Hematopoietic multipotent progenitor cell (in vitro differentiated cells): ENCODE measurements at regions not wholly inside any gene's neighbourhood (a gene's known extent, or its start where the extent isn't known, plus 50 kb on each side); places are given as distances from the start of the nearest gene placed in this dataset.

ENCODE experiments used
- DNase-seq, 3 donors: peaks; one replicate each; pipeline ENCODE4 v3.0.0-alpha.2; 2011 to 2015; ENCODE audit warnings: low read depth in 2 of 3, low spot score in 2 of 3

- no peak for DNase-seq
These were observed 2550.2 kb downstream of the PCDH7 start for GRCh38 chr4:33270403-33270802.

DNA sequence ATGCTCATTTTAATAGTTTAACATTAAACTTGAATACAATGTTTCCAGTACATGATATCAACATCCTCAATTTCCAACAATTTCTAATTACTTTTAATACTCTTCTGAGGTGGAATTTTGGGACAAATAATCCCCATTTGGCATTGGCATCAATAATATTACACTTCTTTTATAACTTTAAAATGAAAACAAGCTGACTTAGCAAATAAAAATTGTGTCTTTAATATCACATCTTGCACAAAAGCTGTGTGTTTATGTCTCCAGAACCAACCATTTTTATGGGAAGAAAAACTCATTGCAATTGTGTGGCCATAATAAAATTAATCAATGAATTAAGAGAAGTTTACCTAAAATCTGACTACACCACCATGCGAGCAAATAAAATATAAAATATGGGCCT, 2552.6 kb downstream of the PCDH7 start:
- DNase-seq, result no peak

DNA sequence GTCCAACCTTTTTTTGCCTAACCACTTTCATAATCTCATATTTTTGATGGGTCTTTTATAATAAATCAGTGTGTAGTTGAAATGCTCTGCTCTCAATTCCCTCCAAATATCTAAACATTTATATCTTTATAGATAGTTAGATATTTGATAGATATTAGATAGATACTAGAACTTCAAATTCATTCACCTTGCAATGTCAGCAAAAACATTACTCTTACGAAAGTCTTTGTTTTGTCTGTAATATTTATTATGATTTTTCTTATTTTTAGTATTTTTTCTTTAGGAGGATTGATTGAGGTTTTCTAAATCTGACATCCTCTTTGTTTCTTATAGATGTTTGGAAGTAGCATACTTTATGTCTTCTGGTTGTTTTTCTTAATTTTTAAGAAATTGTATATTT, 2563.6 kb downstream of the PCDH7 start:
- DNase-seq, result no peak

DNA sequence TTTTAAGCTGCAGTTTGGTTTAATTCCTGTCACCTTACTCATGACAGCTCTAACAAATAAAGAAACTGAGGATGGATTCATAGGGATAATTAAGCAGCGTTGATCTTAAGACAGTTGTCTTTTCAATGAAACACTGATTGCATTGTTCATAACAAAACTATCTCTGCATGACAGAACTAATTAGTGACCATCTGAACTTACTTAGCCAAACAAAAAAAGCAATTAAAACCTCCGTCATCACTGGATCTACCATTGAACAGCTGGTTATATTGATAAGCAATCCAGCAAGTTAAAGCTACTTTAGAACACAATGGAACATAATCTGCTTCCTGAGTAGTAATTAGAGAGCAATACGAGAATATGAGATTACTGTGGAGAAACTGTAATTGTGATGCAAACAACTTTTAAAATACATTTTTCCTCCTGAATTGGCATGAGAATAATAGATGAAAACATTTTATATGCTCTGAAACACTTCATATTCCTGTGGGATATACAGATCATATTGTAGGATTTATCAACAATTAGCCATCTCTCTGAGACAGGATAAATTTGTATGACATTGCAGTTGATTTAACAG, 2576.8 kb downstream of the PCDH7 start:
- DNase-seq, result no peak

DNA sequence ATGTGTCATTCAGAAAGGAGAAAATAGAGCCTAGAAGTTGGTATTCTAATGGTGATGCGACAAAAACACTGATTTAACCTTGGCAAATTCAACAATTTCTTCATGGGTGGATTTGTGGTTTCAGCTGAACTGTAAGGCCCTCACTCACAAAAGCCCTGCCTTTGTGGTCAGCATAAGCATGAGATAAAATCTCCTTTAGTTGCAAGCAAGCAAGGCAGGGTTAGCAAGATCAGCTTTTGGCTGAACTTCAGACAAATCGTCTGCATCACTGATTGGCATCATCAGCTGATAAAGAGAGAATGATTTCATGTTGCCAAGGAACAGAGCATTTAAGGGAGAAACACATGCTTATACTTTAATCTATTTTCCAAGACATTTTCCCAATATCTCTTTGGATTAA, 2582.2 kb downstream of the PCDH7 start:
- no peak for DNase-seq

- DNase-seq, result no peak
These were observed 2586.0 kb downstream of the PCDH7 start for GRCh38 chr4:33306131-33306530.

- DNase-seq, result no peak
These were observed 2595.9 kb downstream of the PCDH7 start for GRCh38 chr4:33316033-33316432.

DNA sequence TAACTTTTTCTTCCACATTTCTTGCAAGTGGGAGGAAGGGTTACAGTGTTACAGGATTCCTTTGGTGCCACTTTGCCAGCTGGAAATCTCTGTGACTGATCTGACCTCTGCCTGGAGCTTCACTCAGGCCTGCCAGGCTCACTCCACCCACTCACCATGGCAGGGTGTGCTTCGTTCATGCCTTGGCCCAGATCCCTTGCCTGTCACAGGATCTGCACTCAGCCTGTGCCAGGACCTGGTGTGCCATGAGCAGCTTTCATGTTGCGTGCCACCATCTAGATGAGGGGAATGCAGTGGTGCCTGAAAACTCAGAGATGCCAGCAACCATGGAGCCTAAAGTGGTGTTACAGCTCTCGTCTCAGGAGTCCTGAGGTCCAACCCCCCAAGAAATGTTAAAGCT, 2596.4 kb downstream of the PCDH7 start:
- DNase-seq, result no peak

- no peak for DNase-seq
These were observed 2603.2 kb downstream of the PCDH7 start for GRCh38 chr4:33323393-33323792.

GRCh38 chr4:33334416-33334815, 2614.2 kb downstream of the PCDH7 start:
- DNase-seq, result no peak

GRCh38 chr4:33339762-33340161, 2619.6 kb downstream of the PCDH7 start:
- DNase-seq, result no peak

- no peak for DNase-seq
These were observed 2620.0 kb downstream of the PCDH7 start for GRCh38 chr4:33340168-33340567.

DNA sequence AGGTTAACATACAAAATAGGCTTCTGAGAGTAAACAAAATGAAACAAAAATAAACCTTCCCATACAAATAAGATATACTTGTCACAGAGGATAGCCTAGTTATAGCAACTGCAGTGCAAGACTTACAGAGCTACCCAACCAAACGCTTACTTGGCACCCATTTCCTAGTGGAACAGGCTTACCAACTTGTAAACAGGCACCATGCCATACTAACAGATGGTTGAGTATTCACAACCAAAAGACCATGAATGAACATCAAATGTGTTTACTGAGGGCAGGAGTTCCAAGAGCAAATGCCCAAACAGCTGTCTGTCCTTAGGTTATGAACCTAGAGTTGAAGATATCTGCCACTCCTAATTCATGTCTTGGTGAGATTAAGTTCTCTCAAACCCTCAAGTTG, 2629.2 kb downstream of the PCDH7 start:
- DNase-seq, result no peak

- DNase-seq, result no peak
These were observed 2637.0 kb downstream of the PCDH7 start for GRCh38 chr4:33357121-33357520.

DNA sequence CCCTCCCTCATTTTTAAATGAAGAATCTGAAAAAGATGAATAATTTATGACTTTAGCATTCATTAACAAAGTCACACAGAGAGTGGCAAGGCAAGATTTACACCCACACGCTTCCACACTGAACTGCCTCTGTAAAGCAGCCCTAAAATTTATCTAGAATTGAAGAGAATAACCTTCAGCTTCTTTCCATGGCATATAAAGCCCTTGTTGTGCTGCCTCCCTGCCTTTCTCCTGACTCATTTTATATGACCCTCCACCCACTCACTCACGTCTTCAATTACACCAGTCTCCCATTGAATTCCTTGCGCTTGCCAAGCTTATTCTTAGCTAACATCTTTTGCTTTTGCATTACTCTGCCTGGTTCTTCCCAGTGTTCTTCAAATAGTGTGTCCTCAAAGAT, 2649.3 kb downstream of the PCDH7 start:
- DNase-seq, result no peak

DNA sequence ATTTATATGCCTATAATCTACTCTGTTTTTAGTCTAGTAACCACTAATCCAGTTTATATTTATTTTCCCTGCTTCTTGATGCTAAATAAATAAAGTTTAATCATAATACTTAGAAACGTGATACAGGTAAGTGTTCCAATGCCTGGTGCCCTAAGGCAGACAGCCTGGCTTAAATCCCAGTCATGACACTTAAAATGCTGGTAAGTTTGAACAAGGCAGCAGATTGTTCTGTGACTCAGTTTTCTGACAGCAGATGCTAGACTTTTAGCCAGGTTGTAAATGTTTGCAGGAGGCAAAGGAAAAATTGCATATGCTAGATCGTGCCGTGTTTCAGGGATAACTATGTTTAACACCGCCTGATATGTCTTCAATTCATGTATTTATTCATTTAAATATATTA, 2661.6 kb downstream of the PCDH7 start:
- DNase-seq, result no peak

DNA sequence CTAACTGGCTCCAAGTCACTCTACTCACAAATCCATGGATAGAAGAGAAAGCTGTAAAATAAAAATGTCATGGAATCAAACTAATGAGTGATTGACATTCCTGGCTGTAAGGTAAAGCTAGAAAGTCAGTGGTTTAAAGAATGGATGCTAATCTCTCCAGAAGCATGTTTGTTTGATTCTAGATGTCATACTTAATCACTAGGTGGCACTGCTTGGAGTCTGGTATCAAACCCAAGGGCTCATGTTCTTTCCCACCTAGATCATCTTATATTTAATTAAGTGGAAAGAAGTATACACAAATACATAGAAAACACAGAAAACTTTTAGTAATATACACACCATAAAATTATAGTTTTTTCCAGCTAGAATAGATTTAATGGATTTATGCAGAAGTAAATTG, 2666.6 kb downstream of the PCDH7 start:
- no peak for DNase-seq

DNA sequence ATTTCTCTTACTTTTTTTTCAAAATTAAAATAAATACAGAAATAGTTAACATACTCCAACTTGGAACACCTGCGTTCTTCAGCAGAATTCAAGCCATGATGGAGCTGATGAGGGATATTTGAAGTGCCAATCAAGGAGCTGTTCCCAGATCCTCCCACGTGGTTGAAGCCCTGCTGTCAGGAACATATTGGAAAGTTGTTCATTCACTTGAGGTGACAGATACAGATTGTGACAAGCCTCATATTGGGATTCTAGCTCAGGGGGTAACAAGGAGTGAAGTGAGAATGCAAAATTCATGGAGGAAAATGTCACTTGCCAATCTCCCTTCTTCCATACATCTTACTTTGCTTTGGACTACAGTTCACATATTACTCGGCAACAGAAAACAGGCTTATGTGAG, 2670.8 kb downstream of the PCDH7 start:
- DNase-seq, result no peak

- no peak for DNase-seq
These were observed 2675.7 kb downstream of the PCDH7 start for GRCh38 chr4:33395731-33396485.

DNA sequence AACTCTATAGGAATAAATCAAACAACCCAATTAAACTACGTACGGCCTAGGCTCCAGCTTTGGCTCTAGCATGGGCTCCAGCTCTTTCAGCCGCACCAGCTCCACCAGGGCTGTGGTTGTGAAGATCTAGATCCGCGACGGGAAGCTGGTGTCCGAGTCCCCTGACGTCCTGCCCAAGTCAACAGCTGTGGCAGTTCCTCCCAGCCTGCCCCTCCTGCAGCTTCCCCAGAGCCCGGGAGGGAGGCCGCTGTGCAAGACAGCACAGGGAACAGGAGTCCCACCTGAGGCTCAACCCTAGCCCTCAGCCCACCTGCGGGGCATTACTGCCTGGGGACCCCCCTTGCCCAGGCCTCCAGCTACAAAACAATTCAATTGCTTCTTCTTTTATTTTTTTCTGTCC, 2680.3 kb downstream of the PCDH7 start:
- DNase-seq, result no peak

DNA sequence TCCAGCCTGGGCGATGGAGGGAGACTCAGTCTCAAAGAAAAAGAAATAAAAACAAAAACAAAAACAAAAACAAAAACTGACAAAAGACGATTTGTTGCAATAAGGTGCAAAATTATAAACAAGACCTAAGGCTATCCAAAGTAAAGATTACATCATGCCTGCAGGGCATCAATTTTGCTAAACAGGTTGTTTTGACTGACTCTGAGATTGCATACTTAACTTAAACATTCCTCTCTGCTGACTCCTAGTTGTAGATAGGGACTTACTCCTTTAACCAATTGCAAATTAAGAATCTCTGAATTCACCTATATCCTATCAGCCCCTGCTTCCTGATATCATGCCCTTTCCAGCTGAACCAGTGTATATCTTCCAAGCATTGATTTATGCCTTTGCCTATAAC, 2687.3 kb downstream of the PCDH7 start:
- no peak for DNase-seq

GRCh38 chr4:33411182-33411581, 2691.0 kb downstream of the PCDH7 start:
- DNase-seq, result no peak

DNA sequence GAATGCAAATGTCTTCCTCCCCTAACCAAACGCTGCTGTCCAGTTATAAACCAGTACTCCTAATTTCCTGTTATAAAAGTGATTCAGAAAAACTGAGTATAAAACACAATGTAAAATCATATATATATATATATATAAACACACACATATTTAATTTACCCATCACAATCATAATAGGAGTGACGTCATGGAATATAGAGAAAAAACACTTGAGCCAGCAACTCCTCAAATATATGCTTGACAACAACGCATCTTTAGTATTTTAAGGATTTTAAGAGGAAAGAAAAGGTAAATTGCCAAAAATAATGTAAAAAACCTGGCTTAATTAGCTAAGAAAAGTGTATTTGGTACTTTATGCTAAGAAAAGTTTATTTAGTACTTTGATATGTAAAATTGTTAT, 2701.7 kb downstream of the PCDH7 start:
- no peak for DNase-seq
